PC-3 (cell line): ENCODE measurements at regions not wholly inside any gene's neighbourhood (a gene's known extent, or its start where the extent isn't known, plus 50 kb on each side); places are given as distances from the start of the nearest gene placed in this dataset.

ENCODE experiments used
- EZH2 ChIP-seq: fragments of 300-600 bp; sonication (generic); IDR thresholded peaks from one replicate; pipeline ENCODE4 v1.6.1; 2017; ENCODE audit warnings: antibody characterized with exemption, mild to moderate bottlenecking, low read length; ENCODE audit not compliant: unreplicated experiment
- EZH2phosphoT487 ChIP-seq: fragments of 300-600 bp; sonication (generic); IDR thresholded peaks from 2 replicates; pipeline ENCODE4 v1.6.1; 2018; ENCODE audit warnings: mild to moderate bottlenecking, antibody characterized with exemption, low read length, borderline replicate concordance
- TF ChIP-seq, protein P1 (sequence below): fragments of 300-600 bp; sonication (generic); conservative IDR thresholded peaks from 2 replicates; pipeline ENCODE4 v1.5.1; 2017; ENCODE audit warnings: antibody characterized with exemption, low read depth, mild to moderate bottlenecking, low read length

DNA sequence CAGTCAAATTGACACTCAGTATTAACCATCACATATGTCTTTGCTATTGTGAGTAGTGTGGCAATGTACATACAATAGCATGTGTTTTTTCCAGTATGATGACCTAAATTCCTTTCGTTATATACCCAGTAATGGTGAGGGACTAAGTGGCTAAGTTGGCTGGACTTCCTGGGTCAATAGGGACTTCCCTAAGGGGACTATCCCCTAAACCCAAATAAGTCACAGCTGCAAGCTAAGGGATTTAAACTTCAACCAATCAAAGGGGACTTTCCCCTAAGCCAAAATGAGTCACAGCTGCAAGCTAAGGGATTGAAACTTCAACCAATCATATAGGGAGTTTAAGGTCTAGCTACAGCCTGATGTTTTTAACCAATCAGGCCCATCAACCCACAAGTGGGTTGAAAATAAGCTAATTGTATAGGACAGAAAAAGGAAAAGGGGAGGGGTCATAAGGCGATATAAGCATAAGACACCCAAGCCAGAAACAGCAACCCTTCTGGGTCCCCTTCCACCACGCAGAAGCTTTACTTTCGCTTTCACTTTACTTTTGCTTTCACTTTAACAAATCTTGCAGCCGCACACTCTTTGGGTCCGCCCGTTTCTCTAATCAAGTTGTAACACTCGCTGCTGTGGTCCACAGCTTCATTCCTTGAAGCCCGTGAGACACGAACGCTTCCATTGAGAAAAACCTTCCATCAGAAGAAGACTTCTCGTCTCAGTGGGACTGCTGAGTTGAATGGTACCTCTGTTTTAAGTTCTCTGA, 404.4 kb downstream of the FLRT2 start:
- TF ChIP-seq, protein P1, sequence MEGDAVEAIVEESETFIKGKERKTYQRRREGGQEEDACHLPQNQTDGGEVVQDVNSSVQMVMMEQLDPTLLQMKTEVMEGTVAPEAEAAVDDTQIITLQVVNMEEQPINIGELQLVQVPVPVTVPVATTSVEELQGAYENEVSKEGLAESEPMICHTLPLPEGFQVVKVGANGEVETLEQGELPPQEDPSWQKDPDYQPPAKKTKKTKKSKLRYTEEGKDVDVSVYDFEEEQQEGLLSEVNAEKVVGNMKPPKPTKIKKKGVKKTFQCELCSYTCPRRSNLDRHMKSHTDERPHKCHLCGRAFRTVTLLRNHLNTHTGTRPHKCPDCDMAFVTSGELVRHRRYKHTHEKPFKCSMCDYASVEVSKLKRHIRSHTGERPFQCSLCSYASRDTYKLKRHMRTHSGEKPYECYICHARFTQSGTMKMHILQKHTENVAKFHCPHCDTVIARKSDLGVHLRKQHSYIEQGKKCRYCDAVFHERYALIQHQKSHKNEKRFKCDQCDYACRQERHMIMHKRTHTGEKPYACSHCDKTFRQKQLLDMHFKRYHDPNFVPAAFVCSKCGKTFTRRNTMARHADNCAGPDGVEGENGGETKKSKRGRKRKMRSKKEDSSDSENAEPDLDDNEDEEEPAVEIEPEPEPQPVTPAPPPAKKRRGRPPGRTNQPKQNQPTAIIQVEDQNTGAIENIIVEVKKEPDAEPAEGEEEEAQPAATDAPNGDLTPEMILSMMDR: no peak
- TF ChIP-seq EZH2phosphoT487: no peak
- TF ChIP-seq EZH2: no peak
